GM21367 (cell line): ENCODE measurements at regions not wholly inside any gene's neighbourhood (a gene's known extent, or its start where the extent isn't known, plus 50 kb on each side); places are given as distances from the start of the nearest gene placed in this dataset.
"Not testable (repeated sequence)": the region's sequence is repeated elsewhere in the genome, so short reads cannot be mapped to it uniquely, and the experiment has no call there.

Source experiments
- ATAC-seq: cut with Tn5 transposase; IDR thresholded peaks from one replicate; pipeline ENCODE4 v1.9.1; 2021; ENCODE audit not compliant: unreplicated experiment

GRCh38 chr6:159642995-159643394 is 50.0 kb downstream of the SOD2 start:
- no peak for ATAC-seq

GRCh38 chr6:159642481-159642880 is 50.6 kb downstream of the SOD2 start:
- no peak for ATAC-seq

- ATAC-seq: no peak
Measured at GRCh38 chr6:159640722-159641482, 52.1 kb downstream of the SOD2 start.

GRCh38 chr6:159640322-159640721 is 52.7 kb downstream of the SOD2 start:
- no peak for ATAC-seq

- no peak for ATAC-seq
Measured at GRCh38 chr6:159639721-159640120, 53.3 kb downstream of the SOD2 start.

GRCh38 chr6:159633196-159633595 is 59.8 kb downstream of the SOD2 start:
- no peak for ATAC-seq

- no peak for ATAC-seq
Measured at GRCh38 chr6:159631886-159632285, 61.2 kb downstream of the SOD2 start.

- ATAC-seq: no peak
Measured at GRCh38 chr6:159627939-159628338, 65.1 kb downstream of the SOD2 start.

- ATAC-seq: not testable (repeated sequence)
Measured at GRCh38 chr6:159626506-159626905, 66.5 kb downstream of the SOD2 start.

- ATAC-seq: no peak
Measured at GRCh38 chr6:159623156-159623555, 69.9 kb downstream of the SOD2 start.

- no peak for ATAC-seq
Measured at GRCh38 chr6:159620947-159621346, 72.1 kb downstream of the SOD2 start.

- no peak for ATAC-seq
Measured at GRCh38 chr6:159617444-159617843, 75.6 kb downstream of the SOD2 start.

GRCh38 chr6:159616456-159616855 is 76.6 kb downstream of the SOD2 start:
- ATAC-seq: no peak

- ATAC-seq: no peak
Measured at GRCh38 chr6:159615918-159616317, 77.1 kb downstream of the SOD2 start.

- ATAC-seq: no peak
Measured at GRCh38 chr6:159610881-159611280, 82.2 kb downstream of the SOD2 start.

GRCh38 chr6:159609652-159610178 is 83.3 kb downstream of the SOD2 start:
- no peak for ATAC-seq

GRCh38 chr6:159608961-159609651 is 83.9 kb downstream of the SOD2 start:
- ATAC-seq: no peak

- ATAC-seq: no peak
Measured at GRCh38 chr6:159606786-159607185, 86.3 kb downstream of the SOD2 start.

- no peak for ATAC-seq
Measured at GRCh38 chr6:159604443-159604956, 88.5 kb downstream of the SOD2 start.

GRCh38 chr6:159602431-159603041 is 90.5 kb downstream of the SOD2 start:
- ATAC-seq: no peak

GRCh38 chr6:159601211-159601610 is 91.8 kb downstream of the SOD2 start:
- no peak for ATAC-seq

- ATAC-seq: no peak
Measured at GRCh38 chr6:159595173-159595572, 97.9 kb downstream of the SOD2 start.
